Neural crest cell (in vitro differentiated cells): ENCODE measurements at regions not wholly inside any gene's neighbourhood (a gene's known extent, or its start where the extent isn't known, plus 50 kb on each side); places are given as distances from the start of the nearest gene placed in this dataset.

ENCODE experiments used
- DNase-seq: peaks from one replicate; pipeline ENCODE4 v3.0.0; 2021; ENCODE audit warnings: low read depth, mixed read lengths, low spot score
- H3K27ac Mint-ChIP-seq: one replicate; pipeline ENCODE4 v1.8.0; 2021; ENCODE audit warnings: mild to moderate bottlenecking, mixed read lengths; ENCODE audit not compliant: unreplicated experiment
- H3K27me3 Mint-ChIP-seq: 2 replicates; pipeline ENCODE4 v1.8.0; 2021; ENCODE audit warnings: low read depth, mild to moderate bottlenecking, mixed read lengths
- H3K36me3 Mint-ChIP-seq: 2 replicates; pipeline ENCODE4 v1.8.0; 2021; ENCODE audit warnings: low read depth, mild to moderate bottlenecking, mixed read lengths
- H3K4me1 Mint-ChIP-seq: 2 replicates; pipeline ENCODE4 v1.8.0; 2021; ENCODE audit warnings: mixed read lengths
- H3K4me3 Mint-ChIP-seq: one replicate; pipeline ENCODE4 v1.8.0; 2021; ENCODE audit warnings: mild to moderate bottlenecking, mixed read lengths
- H3K9me3 Mint-ChIP-seq: 2 replicates; pipeline ENCODE4 v1.8.0; 2021; ENCODE audit warnings: mixed read lengths
- CTCF ChIP-seq: fragments of 200-600 bp; sonication (generic); conservative IDR thresholded peaks from 2 replicates; pipeline ENCODE4 v1.5.0; 2021; ENCODE audit warnings: antibody characterized with exemption, mild to moderate bottlenecking

- no peaks in the 10 kb centered on the region for H3K9me3 Mint-ChIP-seq
- peaks cover 6% of the 10 kb centered on the region for H3K4me1 Mint-ChIP-seq
- H3K36me3 Mint-ChIP-seq = no peaks in the 10 kb centered on the region
- no peak for DNase-seq
- H3K27ac Mint-ChIP-seq = no peak overlapping the region
- H3K27me3 Mint-ChIP-seq = peaks cover 73% of the 10 kb centered on the region
- TF ChIP-seq CTCF = no peak
- no peak overlapping the region for H3K4me3 Mint-ChIP-seq
Observed at GRCh38 chr3:21830541-21830940, 79.5 kb upstream of the ZNF385D start.

- no peak overlapping the region for H3K27ac Mint-ChIP-seq
- H3K4me3 Mint-ChIP-seq = no peak overlapping the region
- peaks cover 4% of the 10 kb centered on the region for H3K4me1 Mint-ChIP-seq
- TF ChIP-seq CTCF = no peak
- H3K9me3 Mint-ChIP-seq = no peaks in the 10 kb centered on the region
- H3K27me3 Mint-ChIP-seq = peaks cover 58% of the 10 kb centered on the region
- DNase-seq = no peak
- no peaks in the 10 kb centered on the region for H3K36me3 Mint-ChIP-seq
Observed at GRCh38 chr3:21835264-21835663, 84.3 kb upstream of the ZNF385D start.

- H3K4me3 Mint-ChIP-seq = no peak overlapping the region
- no peak for DNase-seq
- no peaks in the 10 kb centered on the region for H3K4me1 Mint-ChIP-seq
- H3K27me3 Mint-ChIP-seq = peaks cover 56% of the 10 kb centered on the region
- H3K9me3 Mint-ChIP-seq = no peaks in the 10 kb centered on the region
- no peak overlapping the region for H3K27ac Mint-ChIP-seq
- TF ChIP-seq CTCF = no peak
- no peaks in the 10 kb centered on the region for H3K36me3 Mint-ChIP-seq
Observed at GRCh38 chr3:21836227-21836626, 85.2 kb upstream of the ZNF385D start.

GRCh38 chr3:21839176-21839575 is 88.2 kb upstream of the ZNF385D start:
- H3K36me3 Mint-ChIP-seq = no peaks in the 10 kb centered on the region
- H3K4me3 Mint-ChIP-seq = no peak overlapping the region
- no peaks in the 10 kb centered on the region for H3K9me3 Mint-ChIP-seq
- H3K27ac Mint-ChIP-seq = no peak overlapping the region
- TF ChIP-seq CTCF = no peak
- DNase-seq = no peak
- peaks cover 37% of the 10 kb centered on the region for H3K27me3 Mint-ChIP-seq
- no peaks in the 10 kb centered on the region for H3K4me1 Mint-ChIP-seq

- no peaks in the 10 kb centered on the region for H3K36me3 Mint-ChIP-seq
- H3K27me3 Mint-ChIP-seq = peaks cover 33% of the 10 kb centered on the region
- no peak overlapping the region for H3K27ac Mint-ChIP-seq
- H3K9me3 Mint-ChIP-seq = no peaks in the 10 kb centered on the region
- DNase-seq = no peak
- no peak overlapping the region for H3K4me3 Mint-ChIP-seq
- no peaks in the 10 kb centered on the region for H3K4me1 Mint-ChIP-seq
- peak; percentile 43 for TF ChIP-seq CTCF
Observed at GRCh38 chr3:21839592-21839991, 88.6 kb upstream of the ZNF385D start.

GRCh38 chr3:21847005-21847404 is 96.0 kb upstream of the ZNF385D start:
- Mint-ChIP-seq H3K4me3 (no peak overlapping the region), H3K27ac (no peak overlapping the region), H3K36me3 (no peaks in the 10 kb centered on the region), H3K9me3 (no peaks in the 10 kb centered on the region), H3K4me1 (no peaks in the 10 kb centered on the region), H3K27me3 (peaks cover 15% of the 10 kb centered on the region)
- no peak for DNase-seq
- TF ChIP-seq CTCF = no peak
